ENCODE measurements at regions not wholly inside any gene's neighbourhood (a gene's known extent, or its start where the extent isn't known, plus 50 kb on each side); places are given as distances from the start of the nearest gene placed in this dataset.

DNA sequence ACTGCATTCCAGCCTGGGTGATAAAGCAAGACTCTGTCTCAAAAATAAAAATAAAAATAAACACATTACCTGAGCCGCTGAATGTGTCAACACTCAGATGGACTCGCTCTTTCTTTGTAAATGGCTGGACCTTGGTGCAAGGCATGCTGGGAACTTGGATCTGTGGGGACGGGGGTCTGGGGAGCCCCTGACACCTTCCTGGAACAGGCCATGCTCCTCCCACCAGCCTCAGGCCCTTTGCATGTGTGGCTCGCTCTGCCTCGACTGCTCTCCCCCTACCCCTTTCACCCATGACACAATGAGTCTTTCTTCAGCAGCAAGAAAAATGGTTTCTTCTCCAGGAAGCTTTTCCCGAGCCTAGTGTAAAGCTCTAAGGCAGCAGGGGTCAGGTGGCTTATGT, 94.0 kb upstream of the CDH5 start:
- Histone ChIP-seq H4K91ac (ENCODE audit: insufficient read depth, low read depth, low read length) (no peak overlapping the region), H3K4ac (ENCODE audit: low read depth, low read length) (no peak overlapping the region; the same call in 1 of the 2 replicates), H2AFZ (replicated peaks; ENCODE audit: low read length, poor library complexity) (no peak overlapping the region), H3K9me1 (ENCODE audit: insufficient read depth, low read length) (peaks cover 9% of the 10 kb centered on the region; the same call in 1 of the 2 replicates), H3K36me3 (ENCODE audit: control insufficient read depth, insufficient read depth, low read length) (no peaks in the 10 kb centered on the region), H2AK5ac (ENCODE audit: low read depth, low read length) (no peak overlapping the region), H4K8ac (ENCODE audit: low read depth in 2 of 2, low read length in 2 of 2) (no peak overlapping the region), H3K27me3 (ENCODE audit: control insufficient read depth, insufficient read depth, low read length) (no peaks in the 10 kb centered on the region), H4K20me1 (ENCODE audit: insufficient read depth, low read length) (no peaks in the 10 kb centered on the region), H3K79me1 (ENCODE audit: low read depth in 1 of 2, low read length in 2 of 2) (no peaks in the 10 kb centered on the region), H3K56ac (ENCODE audit: extremely low read depth, insufficient read depth, low read length) (no peak overlapping the region), H3K9me3 (ENCODE audit: control insufficient read depth, insufficient read depth, low read length) (no peaks in the 10 kb centered on the region), H3K27ac (ENCODE audit: insufficient read depth, low read length) (no peak overlapping the region), H2BK15ac (ENCODE audit: low read depth, low read length) (no peak overlapping the region), H2BK20ac (ENCODE audit: low read depth, low read length) (no peak overlapping the region), H3K14ac (replicated peaks; ENCODE audit: low read depth, low read length) (no peak overlapping the region), H3K4me3 (ENCODE audit: insufficient read depth, low read depth, low read length) (no peak overlapping the region), H2BK120ac (ENCODE audit: low read depth, low read length) (no peak overlapping the region), H3K23ac (ENCODE audit: low read depth, low read length) (no peak overlapping the region), H3K18ac (ENCODE audit: low read depth, low read length) (no peak overlapping the region), H2BK5ac (ENCODE audit: low read depth, low read length, poor library complexity, severe bottlenecking) (no peak overlapping the region), H3K9ac (ENCODE audit: low read depth, low read length) (no peak overlapping the region), H4K5ac (ENCODE audit: low read depth, low read length) (no peak overlapping the region), H2AK9ac (replicated peaks; ENCODE audit: low read depth, low read length, poor library complexity) (no peak overlapping the region), H3K4me2 (ENCODE audit: low read depth, low read length) (no peak overlapping the region), H3K4me1 (ENCODE audit: control insufficient read depth, insufficient read depth, low read length) (peaks cover 12% of the 10 kb centered on the region)
- TF ChIP-seq MAFK (IDR thresholded peaks at IDR 0.05; ENCODE audit: low read depth, low read length) (no peak), MAZ (IDR thresholded peaks at IDR 0.05; ENCODE audit: borderline replicate concordance, low read depth, low read length) (no peak), RAD21 (IDR thresholded peaks at IDR 0.05; ENCODE audit: low read length) (no peak), BHLHE40 (IDR thresholded peaks at IDR 0.05; ENCODE audit: low read depth, low read length) (no peak), SMC3 (IDR thresholded peaks at IDR 0.05; ENCODE audit: low read depth, low read length) (no peak), POLR2A (IDR thresholded peaks at IDR 0.05; ENCODE audit: low read depth, low read length) (no peak), NFE2L2 (IDR thresholded peaks at IDR 0.05; ENCODE audit: low read depth, low read length) (no peak), FOS (IDR thresholded peaks at IDR 0.05; ENCODE audit: low read depth, low read length) (no peak), RFX5 (IDR thresholded peaks at IDR 0.05; ENCODE audit: low read depth, low read length) (no peak), CHD1 (IDR thresholded peaks at IDR 0.05; ENCODE audit: low read depth, low read length) (no peak), RCOR1 (IDR thresholded peaks at IDR 0.05; ENCODE audit: insufficient replicate concordance, low read length) (no peak), MXI1 (IDR thresholded peaks at IDR 0.05; ENCODE audit: borderline replicate concordance, low read depth, low read length) (no peak)
- TF ChIP-seq, protein P1, sequence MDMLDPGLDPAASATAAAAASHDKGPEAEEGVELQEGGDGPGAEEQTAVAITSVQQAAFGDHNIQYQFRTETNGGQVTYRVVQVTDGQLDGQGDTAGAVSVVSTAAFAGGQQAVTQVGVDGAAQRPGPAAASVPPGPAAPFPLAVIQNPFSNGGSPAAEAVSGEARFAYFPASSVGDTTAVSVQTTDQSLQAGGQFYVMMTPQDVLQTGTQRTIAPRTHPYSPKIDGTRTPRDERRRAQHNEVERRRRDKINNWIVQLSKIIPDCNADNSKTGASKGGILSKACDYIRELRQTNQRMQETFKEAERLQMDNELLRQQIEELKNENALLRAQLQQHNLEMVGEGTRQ (IDR thresholded peaks at IDR 0.05; ENCODE audit: low read depth, low read length): no peak
- TF ChIP-seq, protein P2, sequence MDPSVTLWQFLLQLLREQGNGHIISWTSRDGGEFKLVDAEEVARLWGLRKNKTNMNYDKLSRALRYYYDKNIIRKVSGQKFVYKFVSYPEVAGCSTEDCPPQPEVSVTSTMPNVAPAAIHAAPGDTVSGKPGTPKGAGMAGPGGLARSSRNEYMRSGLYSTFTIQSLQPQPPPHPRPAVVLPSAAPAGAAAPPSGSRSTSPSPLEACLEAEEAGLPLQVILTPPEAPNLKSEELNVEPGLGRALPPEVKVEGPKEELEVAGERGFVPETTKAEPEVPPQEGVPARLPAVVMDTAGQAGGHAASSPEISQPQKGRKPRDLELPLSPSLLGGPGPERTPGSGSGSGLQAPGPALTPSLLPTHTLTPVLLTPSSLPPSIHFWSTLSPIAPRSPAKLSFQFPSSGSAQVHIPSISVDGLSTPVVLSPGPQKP (IDR thresholded peaks at IDR 0.05; ENCODE audit: borderline replicate concordance, low read depth, low read length): no peak
- CTCF ChIA-PET: no interaction called here
- dilution Hi-C loops (cut with HindIII; ENCODE audit: low sequenced_read_pairs, unreplicated experiment) (no loop called here), in situ Hi-C loops (cut with MboI; ENCODE audit: low sequenced_read_pairs) (loop anchor here (5.0 kb wide), 1 partner anchor 1150 kb away; the partner anchor contains the start of gene CDH11), intact Hi-C loops (cut with micrococcal nuclease) (loop anchor here (10.0 kb wide), 2 partner anchors 748 to 938 kb away; no protein-coding TSS in a partner anchor)
- ATAC-seq (ENCODE audit: low read depth) (no peak), DNase-seq (no peak)
- POLR2A ChIA-PET (ENCODE audit: unreplicated experiment): no interaction called here
- no TSS peak for BruUV-seq (replicated peaks)
- WGBS, 2 experiments (ENCODE audit: extremely low coverage in 2 of 2, insufficient read length in 1 of 2): no CpG with 5 or more reads among the region's 6 CpGs
